SU-DHL-6 (cell line): ENCODE measurements at regions not wholly inside any gene's neighbourhood (a gene's known extent, or its start where the extent isn't known, plus 50 kb on each side); places are given as distances from the start of the nearest gene placed in this dataset.

Experiments used
- H2AFZ ChIP-seq: fragments of 200-600 bp; sonication (generic); 2 replicates; pipeline ENCODE4 v1.6.1; 2014; ENCODE audit warnings: low read depth, mild to moderate bottlenecking, moderate library complexity, mixed read lengths, antibody characterized with exemption, low read length; ENCODE audit not compliant: severe bottlenecking
- H3F3A ChIP-seq: fragments of 200-600 bp; shearing (Covaris generic); 2 replicates; pipeline ENCODE4 v1.6.0; 2016; ENCODE audit warnings: antibody characterized with exemption, mild to moderate bottlenecking; ENCODE audit not compliant: insufficient read depth
- H3K27ac ChIP-seq: fragments of 200-600 bp; sonication (generic); 2 replicates; pipeline ENCODE4 v1.5.1; 2016; ENCODE audit warnings: low read depth, mild to moderate bottlenecking, low read length, moderate library complexity, mixed read lengths
- H3K27me3 ChIP-seq: fragments of 200-600 bp; sonication (generic), shearing (Covaris generic); 2 replicates; pipeline ENCODE4 v1.6.0; 2014; ENCODE audit warnings: mild to moderate bottlenecking, low read length
- H3K36me3 ChIP-seq: fragments of 200-600 bp; sonication (generic); 2 replicates; pipeline ENCODE4 v1.6.1; 2014; ENCODE audit warnings: mild to moderate bottlenecking, low read length, mixed read lengths
- H3K4me2 ChIP-seq: fragments of 300-600, 200-600 bp; shearing (Covaris generic), sonication (generic); 2 replicates; pipeline ENCODE4 v1.6.0; 2014; ENCODE audit warnings: low read length, low read depth, mild to moderate bottlenecking; ENCODE audit not compliant: poor library complexity, severe bottlenecking
- H3K4me3 ChIP-seq: fragments of 200-600 bp; sonication (generic); 2 replicates; pipeline ENCODE4 v1.5.1; 2014; ENCODE audit warnings: antibody characterized with exemption, low read length, mild to moderate bottlenecking, mixed read lengths; ENCODE audit not compliant: insufficient read depth, poor library complexity, severe bottlenecking
- H3K79me2 ChIP-seq: fragments of 200-600 bp; sonication (generic); 2 replicates; pipeline ENCODE4 v1.6.1; 2014; ENCODE audit warnings: mild to moderate bottlenecking, low read length, moderate library complexity; ENCODE audit not compliant: insufficient read depth
- H3K9ac ChIP-seq: fragments of 200-600 bp; sonication (generic); 2 replicates; pipeline ENCODE4 v1.7.0; 2014; ENCODE audit warnings: mild to moderate bottlenecking, low read length
- H3K9me2 ChIP-seq: fragments of 200-600 bp; sonication (generic); replicated peaks from 2 replicates; pipeline ENCODE4 v1.6.1; 2014; ENCODE audit warnings: low read length; ENCODE audit not compliant: insufficient read depth
- H3K9me3 ChIP-seq: fragments of 200-600 bp; sonication (generic); 2 replicates; pipeline ENCODE4 v1.6.1; 2014; ENCODE audit warnings: low read length, mixed read lengths; ENCODE audit not compliant: insufficient read depth
- H4K20me1 ChIP-seq: fragments of 200-600 bp; sonication (generic); 2 replicates; pipeline ENCODE4 v1.6.1; 2014; ENCODE audit warnings: low read depth, mild to moderate bottlenecking, antibody characterized with exemption, low read length, moderate library complexity, mixed read lengths
- CTCF ChIP-seq: fragments of 200-600 bp; sonication (generic); IDR thresholded peaks from one replicate; pipeline ENCODE4 v1.5.1; 2017; ENCODE audit warnings: antibody characterized with exemption, mild to moderate bottlenecking, low read length, moderate library complexity; ENCODE audit not compliant: insufficient read depth, poor library complexity, severe bottlenecking
- EZH2phosphoT487 ChIP-seq: fragments of 200-600 bp; sonication (generic), shearing (Covaris generic); conservative IDR thresholded peaks from 2 replicates; pipeline ENCODE4 v1.6.1; 2018; ENCODE audit warnings: mild to moderate bottlenecking, antibody characterized with exemption, low read length, moderate library complexity, mixed read lengths

- Histone ChIP-seq H3K4me3 (no peak overlapping the region), H3K4me2 (no peak overlapping the region), H3K27me3 (no peaks in the 10 kb centered on the region), H3F3A (no peaks in the 10 kb centered on the region), H3K9me3 (no peaks in the 10 kb centered on the region), H3K27ac (no peak overlapping the region), H3K79me2 (no peaks in the 10 kb centered on the region), H3K9me2 (no peaks in the 10 kb centered on the region), H2AFZ (no peak overlapping the region), H4K20me1 (no peaks in the 10 kb centered on the region), H3K9ac (no peak overlapping the region), H3K36me3 (no peaks in the 10 kb centered on the region)
- no peak for TF ChIP-seq EZH2phosphoT487
- no peak for TF ChIP-seq CTCF
These were observed 393.4 kb upstream of the NFE2L3 start for GRCh38 chr7:25758559-25758958.

GRCh38 chr7:25759286-25759685 is 392.7 kb upstream of the NFE2L3 start:
- Histone ChIP-seq H3K4me3 (no peak overlapping the region), H3K27me3 (no peaks in the 10 kb centered on the region), H3K36me3 (no peaks in the 10 kb centered on the region), H2AFZ (no peak overlapping the region), H3K9ac (no peak overlapping the region), H3K9me2 (no peaks in the 10 kb centered on the region), H3K79me2 (no peaks in the 10 kb centered on the region), H3K4me2 (no peak overlapping the region), H3K27ac (no peak overlapping the region), H3F3A (no peaks in the 10 kb centered on the region), H3K9me3 (no peaks in the 10 kb centered on the region), H4K20me1 (no peaks in the 10 kb centered on the region)
- TF ChIP-seq EZH2phosphoT487, result no peak
- TF ChIP-seq CTCF, result no peak

GRCh38 chr7:25759748-25760147 is 392.2 kb upstream of the NFE2L3 start:
- H3K79me2 ChIP-seq, result no peaks in the 10 kb centered on the region
- no peak for TF ChIP-seq CTCF
- no peak for TF ChIP-seq EZH2phosphoT487
- no peak overlapping the region for H3K4me2 ChIP-seq
- no peaks in the 10 kb centered on the region for H3F3A ChIP-seq
- no peak overlapping the region for H3K27ac ChIP-seq
- H3K9me2 ChIP-seq, result no peaks in the 10 kb centered on the region
- H3K9ac ChIP-seq, result no peak overlapping the region
- no peak overlapping the region for H3K4me3 ChIP-seq
- H2AFZ ChIP-seq, result no peak overlapping the region
- H3K36me3 ChIP-seq, result no peaks in the 10 kb centered on the region
- no peaks in the 10 kb centered on the region for H4K20me1 ChIP-seq
- no peaks in the 10 kb centered on the region for H3K27me3 ChIP-seq
- no peaks in the 10 kb centered on the region for H3K9me3 ChIP-seq
